GM12874 (cell line): ENCODE measurements at regions not wholly inside any gene's neighbourhood (a gene's known extent, or its start where the extent isn't known, plus 50 kb on each side); places are given as distances from the start of the nearest gene placed in this dataset.

Experiments used
- TF ChIP-seq, protein P1 (sequence below): IDR thresholded peaks from 2 replicates; pipeline ENCODE4 v1.5.1; 2011; ENCODE audit warnings: low read depth, mild to moderate bottlenecking, control low read depth, low read length, moderate library complexity; ENCODE audit not compliant: insufficient read depth

DNA sequence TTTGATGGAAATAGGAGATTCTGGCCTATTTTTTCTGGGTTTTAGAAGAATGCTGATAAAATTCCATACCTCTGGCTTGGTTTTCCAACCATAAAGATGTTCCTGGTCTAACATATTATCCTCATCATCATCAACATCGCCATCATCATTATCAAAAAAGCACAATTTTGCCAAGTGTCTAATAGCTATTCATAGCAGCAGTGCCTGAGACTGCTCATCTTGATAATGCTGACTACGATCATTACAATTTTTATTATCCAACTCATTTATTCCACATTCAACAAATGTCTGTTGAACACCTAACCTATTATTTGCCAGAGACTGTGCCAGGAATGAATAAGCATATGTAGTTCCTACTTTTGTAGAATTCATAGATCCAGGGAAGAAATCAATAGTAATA lies 303.5 kb upstream of the GATB start:
- TF ChIP-seq, protein P1, sequence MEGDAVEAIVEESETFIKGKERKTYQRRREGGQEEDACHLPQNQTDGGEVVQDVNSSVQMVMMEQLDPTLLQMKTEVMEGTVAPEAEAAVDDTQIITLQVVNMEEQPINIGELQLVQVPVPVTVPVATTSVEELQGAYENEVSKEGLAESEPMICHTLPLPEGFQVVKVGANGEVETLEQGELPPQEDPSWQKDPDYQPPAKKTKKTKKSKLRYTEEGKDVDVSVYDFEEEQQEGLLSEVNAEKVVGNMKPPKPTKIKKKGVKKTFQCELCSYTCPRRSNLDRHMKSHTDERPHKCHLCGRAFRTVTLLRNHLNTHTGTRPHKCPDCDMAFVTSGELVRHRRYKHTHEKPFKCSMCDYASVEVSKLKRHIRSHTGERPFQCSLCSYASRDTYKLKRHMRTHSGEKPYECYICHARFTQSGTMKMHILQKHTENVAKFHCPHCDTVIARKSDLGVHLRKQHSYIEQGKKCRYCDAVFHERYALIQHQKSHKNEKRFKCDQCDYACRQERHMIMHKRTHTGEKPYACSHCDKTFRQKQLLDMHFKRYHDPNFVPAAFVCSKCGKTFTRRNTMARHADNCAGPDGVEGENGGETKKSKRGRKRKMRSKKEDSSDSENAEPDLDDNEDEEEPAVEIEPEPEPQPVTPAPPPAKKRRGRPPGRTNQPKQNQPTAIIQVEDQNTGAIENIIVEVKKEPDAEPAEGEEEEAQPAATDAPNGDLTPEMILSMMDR = no peak

DNA sequence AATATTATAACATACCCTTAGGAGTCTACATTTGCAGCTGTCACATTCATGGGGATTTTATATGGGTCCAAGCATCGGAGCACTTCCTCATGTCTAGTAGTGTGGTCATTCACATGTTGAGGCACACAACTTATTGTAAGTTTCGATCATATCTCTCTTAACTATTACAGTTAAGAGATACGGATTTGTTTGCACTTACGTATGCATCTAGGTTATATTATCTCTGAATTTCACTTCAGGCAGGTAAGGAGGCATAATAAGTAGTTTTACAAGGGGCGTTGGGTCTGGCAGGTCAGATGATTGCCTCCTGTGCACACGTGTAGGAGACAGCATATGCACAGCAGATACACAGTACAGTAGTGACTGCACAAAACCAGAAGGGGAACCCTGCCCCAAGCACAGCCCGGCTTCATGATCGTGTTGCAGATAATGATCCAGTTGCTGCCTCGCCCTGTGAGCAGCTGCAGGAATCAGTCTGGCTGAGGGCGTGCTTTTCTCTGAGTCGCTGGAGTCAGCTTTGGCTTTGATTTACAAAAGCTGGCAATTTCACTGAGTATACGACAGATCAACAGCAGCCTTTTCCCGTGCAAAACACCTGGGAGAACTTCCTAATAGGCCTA lies 302.9 kb upstream of the GATB start:
- TF ChIP-seq, protein P1 = no peak

DNA sequence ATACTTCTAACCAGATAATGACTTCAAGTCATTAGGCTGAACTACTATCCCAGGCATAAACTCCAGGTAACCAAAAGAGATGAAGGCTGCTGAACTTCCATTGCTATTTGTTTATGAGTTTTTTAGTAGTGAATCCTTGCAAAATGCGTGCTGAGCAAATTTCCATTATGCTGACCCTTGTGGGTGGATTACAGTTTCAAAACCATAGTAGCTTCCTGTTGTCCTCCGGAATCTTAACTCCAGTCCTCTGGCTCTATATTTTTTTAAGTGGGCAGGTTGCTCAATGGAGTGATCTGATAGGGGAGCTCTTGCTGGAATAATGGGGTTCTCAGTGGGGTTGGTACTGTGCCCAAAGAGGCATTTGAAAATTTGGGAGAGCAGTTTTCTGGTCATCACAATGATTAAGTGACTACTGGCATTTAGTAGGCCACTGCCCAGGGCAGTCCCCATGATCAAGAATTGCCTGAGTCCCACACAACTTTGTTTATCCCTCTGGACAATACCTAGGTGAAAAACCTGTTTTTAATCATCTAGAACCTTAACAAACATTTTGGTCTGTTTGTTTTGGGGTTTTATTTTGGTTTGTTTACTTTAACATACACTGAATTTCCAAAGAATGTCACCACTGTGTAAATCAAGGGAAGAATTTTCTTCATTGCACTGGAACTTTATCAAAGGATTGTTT lies 302.3 kb upstream of the GATB start:
- TF ChIP-seq, protein P1 = no peak

DNA sequence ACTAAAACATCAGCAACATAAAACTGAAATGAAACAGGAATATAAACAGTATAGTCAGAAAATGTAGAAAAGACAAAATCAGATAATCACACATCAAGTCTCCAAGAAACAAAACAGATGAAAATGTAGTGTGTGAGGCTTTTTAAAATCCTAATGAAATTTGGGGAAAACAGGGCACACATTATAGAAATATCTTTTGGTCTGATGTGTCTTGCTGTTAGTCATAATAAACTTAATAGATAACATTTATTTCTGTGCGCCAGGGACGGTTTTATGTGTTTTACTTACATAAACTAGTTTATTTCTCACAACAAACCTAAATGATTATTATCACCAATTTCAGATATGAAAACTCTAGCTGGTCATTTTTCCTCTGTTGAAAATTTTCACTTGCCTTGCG lies 293.9 kb upstream of the GATB start:
- TF ChIP-seq, protein P1 = no peak

DNA sequence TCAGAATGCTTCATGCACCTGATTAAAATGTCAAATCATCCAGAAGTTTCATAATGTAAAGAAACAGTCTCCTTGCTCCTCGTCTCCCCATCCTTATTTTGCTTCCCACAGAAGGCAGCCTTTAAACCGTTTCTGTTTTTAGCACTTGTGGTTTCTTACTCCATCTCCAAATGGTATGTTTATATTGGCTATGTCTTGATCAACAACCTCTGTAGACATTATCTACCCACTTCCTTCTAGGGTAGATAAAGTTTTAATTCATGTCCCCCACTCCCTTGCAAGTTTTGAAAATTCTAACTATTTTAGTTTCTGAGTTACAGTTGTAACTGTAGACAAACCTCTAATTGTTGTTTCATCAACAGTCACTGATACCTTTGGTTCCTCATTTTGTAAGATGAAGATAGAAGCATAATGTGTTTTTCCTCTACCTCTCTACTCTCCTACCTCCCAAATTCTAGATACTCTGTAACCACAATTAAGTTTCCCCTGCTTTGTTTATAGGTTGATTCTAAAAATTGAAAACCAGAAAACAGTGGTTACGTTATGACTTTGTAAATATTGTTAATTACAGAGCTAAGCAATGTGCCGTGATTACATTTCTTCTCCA lies 291.7 kb upstream of the GATB start:
- TF ChIP-seq, protein P1 = no peak

DNA sequence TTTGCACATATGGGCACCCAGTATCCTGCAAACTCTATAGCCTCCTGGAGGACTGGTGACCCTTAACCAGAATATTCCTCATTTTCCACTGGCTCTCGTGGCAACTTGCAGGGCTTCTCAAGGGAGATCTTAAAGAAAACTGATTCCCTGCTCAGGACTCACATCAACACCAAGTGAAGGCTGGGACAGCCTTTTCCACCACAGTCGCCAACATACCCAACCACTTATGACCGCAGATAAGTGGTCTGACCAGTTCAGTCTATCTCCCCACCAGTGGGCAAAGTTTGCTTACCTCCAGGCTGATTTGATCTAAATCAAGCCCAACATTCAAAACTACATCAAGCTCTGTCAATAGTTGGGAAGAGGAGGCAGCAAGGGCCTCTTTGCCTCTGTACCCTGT lies 289.3 kb upstream of the GATB start:
- TF ChIP-seq, protein P1 = no peak

DNA sequence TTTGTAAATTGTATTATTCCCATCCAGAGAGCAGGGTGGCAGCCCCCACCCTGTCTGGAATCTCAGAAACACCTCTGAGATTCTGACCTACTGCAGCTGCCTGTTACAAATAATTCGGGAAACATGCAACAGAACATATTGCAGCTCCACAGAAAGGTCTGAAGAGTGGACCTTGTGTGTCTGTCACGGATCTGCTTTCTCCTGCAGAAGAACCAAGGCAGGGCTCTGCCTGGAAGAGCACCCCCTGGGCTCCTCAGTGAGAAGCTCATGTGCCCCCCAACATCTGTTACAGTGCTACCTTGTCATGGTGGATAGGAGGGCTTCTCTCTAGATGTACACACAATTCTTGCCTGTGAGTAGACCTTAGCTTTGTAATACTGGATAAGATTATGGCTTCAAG lies 286.6 kb upstream of the GATB start:
- TF ChIP-seq, protein P1 = no peak
